IMR-90 (cell line): ENCODE measurements at regions not wholly inside any gene's neighbourhood (a gene's known extent, or its start where the extent isn't known, plus 50 kb on each side); places are given as distances from the start of the nearest gene placed in this dataset.

Experiments used
- ATAC-seq: fragments of 200-7000 bp; cut with Tn5 transposase; 2 replicates; pipeline ENCODE4 v1.9.1; 2020; ENCODE audit warnings: low read depth, mild to moderate bottlenecking, moderate library complexity
- BruUV-seq: library from RNA; stranded (reverse); fragments of 400-500 nt; replicated peaks from 2 replicates; lab custom pipeline; 2021; lab: Mats Ljungman, UMichigan
- CTCF ChIA-PET: fragments of 300-600 bp; formaldehyde crosslinking; extraction: SDS; loops from one replicate; lab custom pipeline; 2021; ENCODE audit warnings: antibody characterized with exemption; lab: Yijun Ruan, JAX
- POLR2A ChIA-PET: fragments of 300-600 bp; sonication (Branson Sonifier 250); formaldehyde crosslinking; loops from one replicate; lab custom pipeline; 2022; ENCODE audit warnings: antibody characterized with exemption; ENCODE audit not compliant: unreplicated experiment; lab: Charles Lee
- DNase-seq: peaks from one replicate; pipeline ENCODE4 v3.0.0; 2013
- H2AFZ ChIP-seq: replicated peaks from 2 replicates; pipeline ENCODE3; 2013; ENCODE audit warnings: low read length, mild to moderate bottlenecking; ENCODE audit not compliant: poor library complexity
- H2AK5ac ChIP-seq: 2 replicates; pipeline ENCODE4 v1.6.1; 2013; ENCODE audit warnings: low read depth, low read length, inconsistent platforms
- H2AK9ac ChIP-seq: replicated peaks from 2 replicates; pipeline ENCODE3; 2013; ENCODE audit warnings: mild to moderate bottlenecking, low read depth, low read length, moderate library complexity; ENCODE audit not compliant: poor library complexity
- H2BK120ac ChIP-seq: 2 replicates; pipeline ENCODE4 v1.6.1; 2013; ENCODE audit warnings: low read depth, low read length, inconsistent platforms
- H2BK15ac ChIP-seq: 3 replicates; pipeline ENCODE4 v1.6.1; 2013; ENCODE audit warnings: low read depth, low read length, inconsistent platforms
- H2BK20ac ChIP-seq: 2 replicates; pipeline ENCODE4 v1.6.1; 2013; ENCODE audit warnings: low read depth, mild to moderate bottlenecking, inconsistent platforms, low read length, moderate library complexity
- H2BK5ac ChIP-seq: 2 replicates; pipeline ENCODE4 v1.6.1; 2013; ENCODE audit warnings: mild to moderate bottlenecking, low read depth, low read length, inconsistent platforms; ENCODE audit not compliant: poor library complexity, severe bottlenecking
- H3K14ac ChIP-seq: replicated peaks from 2 replicates; pipeline ENCODE4 v1.6.1; 2013; ENCODE audit warnings: low read depth, low read length, inconsistent platforms
- H3K18ac ChIP-seq: 2 replicates; pipeline ENCODE4 v1.6.1; 2013; ENCODE audit warnings: low read depth, low read length, control low read depth
- H3K23ac ChIP-seq: 2 replicates; pipeline ENCODE4 v1.6.1; 2013; ENCODE audit warnings: low read depth, low read length, inconsistent platforms
- H3K27ac ChIP-seq: 2 replicates; pipeline ENCODE4 v1.5.1; 2013; ENCODE audit warnings: mild to moderate bottlenecking, control low read depth, low read length; ENCODE audit not compliant: insufficient read depth
- H3K27me3 ChIP-seq: 2 replicates; pipeline ENCODE4 v1.6.1; 2013; ENCODE audit warnings: low read length; ENCODE audit not compliant: control insufficient read depth, insufficient read depth
- H3K36me3 ChIP-seq: 2 replicates; pipeline ENCODE4 v1.6.1; 2013; ENCODE audit warnings: low read length, mixed read lengths; ENCODE audit not compliant: control insufficient read depth, insufficient read depth
- H3K4ac ChIP-seq: 2 replicates; pipeline ENCODE4 v1.6.1; 2013; ENCODE audit warnings: low read depth, low read length, inconsistent platforms
- H3K4me1 ChIP-seq: 2 replicates; pipeline ENCODE4 v1.6.1; 2013; ENCODE audit warnings: low read length, mixed read lengths; ENCODE audit not compliant: control insufficient read depth, insufficient read depth
- H3K4me2 ChIP-seq: 2 replicates; pipeline ENCODE4 v1.6.1; 2013; ENCODE audit warnings: low read depth, mild to moderate bottlenecking, control low read depth, low read length, moderate library complexity
- H3K4me3 ChIP-seq: 2 replicates; pipeline ENCODE4 v1.5.1; 2013; ENCODE audit warnings: low read depth, mild to moderate bottlenecking, control low read depth, low read length, moderate library complexity; ENCODE audit not compliant: insufficient read depth
- H3K56ac ChIP-seq: 2 replicates; pipeline ENCODE4 v1.6.1; 2013; ENCODE audit warnings: low read length, inconsistent platforms; ENCODE audit not compliant: insufficient read depth; ENCODE audit errors: extremely low read depth
- H3K79me1 ChIP-seq, 2 experiments: 2 replicates each; pipeline ENCODE4 v1.6.1; 2013; ENCODE audit warnings: low read length in 2 of 2, inconsistent platforms in 1 of 2, low read depth in 1 of 2
- H3K9ac ChIP-seq: 2 replicates; pipeline ENCODE4 v1.6.1; 2013; ENCODE audit warnings: low read depth, low read length, control low read depth
- H3K9me1 ChIP-seq: 2 replicates; pipeline ENCODE4 v1.6.1; 2013; ENCODE audit warnings: low read length, inconsistent platforms; ENCODE audit not compliant: insufficient read depth
- H3K9me3 ChIP-seq: 2 replicates; pipeline ENCODE4 v1.6.1; 2013; ENCODE audit warnings: low read length; ENCODE audit not compliant: control insufficient read depth, insufficient read depth
- H4K20me1 ChIP-seq: 2 replicates; pipeline ENCODE4 v1.6.1; 2013; ENCODE audit warnings: low read length, inconsistent platforms; ENCODE audit not compliant: insufficient read depth
- H4K5ac ChIP-seq: 2 replicates; pipeline ENCODE4 v1.6.1; 2013; ENCODE audit warnings: mild to moderate bottlenecking, low read depth, low read length, control low read depth
- H4K8ac ChIP-seq, 2 experiments: 2 replicates each; pipeline ENCODE4 v1.6.1; 2013; ENCODE audit warnings: low read depth in 2 of 2, low read length in 2 of 2, control low read depth in 1 of 2, inconsistent platforms in 1 of 2
- H4K91ac ChIP-seq: 2 replicates; pipeline ENCODE4 v1.6.1; 2013; ENCODE audit warnings: low read depth, low read length, inconsistent platforms; ENCODE audit not compliant: insufficient read depth
- ELK1 ChIP-seq: fragments of 150-350 bp; IDR thresholded peaks from 2 replicates; pipeline ENCODE4 v1.6.1; 2016; ENCODE audit warnings: low read depth, mild to moderate bottlenecking, low read length, moderate library complexity, borderline replicate concordance
- MAZ ChIP-seq: IDR thresholded peaks from 2 replicates; pipeline ENCODE4 v1.6.1; 2012; ENCODE audit warnings: low read depth, mild to moderate bottlenecking, low read length, improper control_type of control experiment, moderate library complexity, borderline replicate concordance
- RCOR1 ChIP-seq: IDR thresholded peaks from 2 replicates; pipeline ENCODE4 v1.6.1; 2012; ENCODE audit warnings: mild to moderate bottlenecking, low read length, improper control_type of control experiment; ENCODE audit not compliant: insufficient replicate concordance
- SMC3 ChIP-seq: fragments of 150-350 bp; IDR thresholded peaks from 2 replicates; pipeline ENCODE4 v1.6.1; 2016; ENCODE audit warnings: low read depth, mild to moderate bottlenecking, antibody characterized with exemption, low read length, moderate library complexity
- WGBS, 2 experiments: methylation state at CpG; one replicate each; pipeline versions ENCODE4 v1.1.5 to v1.1.7; 2013; ENCODE audit warnings: missing lambda C conversion rate in 2 of 2; ENCODE audit not compliant: insufficient read length in 1 of 2; ENCODE audit errors: extremely low coverage in 2 of 2; 5-methylcytosine and 5-hydroxymethylcytosine counted together
- dilution Hi-C: fragments of 300-500 bp; cut with HindIII; formaldehyde crosslinking; loops from one replicate; pipeline ENCODE4 v1.14.3; 2018; ENCODE audit warnings: low sequenced_read_pairs; ENCODE audit not compliant: unreplicated experiment
- in situ Hi-C: fragments of 300-500 bp; cut with MboI; formaldehyde crosslinking; loops from 3 replicates; pipeline ENCODE4 v1.14.3; 2019; ENCODE audit warnings: low sequenced_read_pairs, inconsistent platforms, mixed read lengths
- intact Hi-C: fragments of 100-400 bp; cut with micrococcal nuclease; formaldehyde crosslinking; loops from 2 replicates; pipeline ENCODE4 v1.10.0; 2022
- TF ChIP-seq, protein P1 (sequence below): fragments of 150-350 bp; IDR thresholded peaks from 2 replicates; pipeline ENCODE4 v1.6.1; 2017; ENCODE audit warnings: mild to moderate bottlenecking, antibody characterized with exemption, low read length, low read depth

- intact Hi-C loops, result no loop called here
- H2BK15ac ChIP-seq, result no peak overlapping the region
- no peak overlapping the region for H2AK5ac ChIP-seq
Observed at GRCh38 chr12:125470838-125471783, 405.9 kb downstream of the AACS start.

More at GRCh38 chr12:125470838-125471783, 405.9 kb downstream of the AACS start:
- no peak overlapping the region for H2BK5ac ChIP-seq
- no peak overlapping the region for H3K23ac ChIP-seq
- no peak overlapping the region for H3K18ac ChIP-seq
- H3K27me3 ChIP-seq, result no peaks in the 10 kb centered on the region
- CTCF ChIA-PET, result no interaction called here
- H3K4me3 ChIP-seq, result no peak overlapping the region
- no peak overlapping the region for H3K56ac ChIP-seq
- WGBS, 2 experiments, result 30% methylated on average over 7 of the region's 15 CpGs; no CpG with 5 or more reads in 1 of the 2 experiments
- dilution Hi-C loops (no loop called here), in situ Hi-C loops (no loop called here)
- no TSS peak for BruUV-seq
- H3K4ac ChIP-seq, result no peak overlapping the region
- no peak overlapping the region for H3K27ac ChIP-seq
- H3K36me3 ChIP-seq, result no peaks in the 10 kb centered on the region
- H2BK20ac ChIP-seq, result no peak overlapping the region
- H4K5ac ChIP-seq, result no peak overlapping the region
- H3K4me1 ChIP-seq, result no peaks in the 10 kb centered on the region
- H3K14ac ChIP-seq, result no peak overlapping the region
- H3K9me1 ChIP-seq, result no peaks in the 10 kb centered on the region
- TF ChIP-seq, protein P1, sequence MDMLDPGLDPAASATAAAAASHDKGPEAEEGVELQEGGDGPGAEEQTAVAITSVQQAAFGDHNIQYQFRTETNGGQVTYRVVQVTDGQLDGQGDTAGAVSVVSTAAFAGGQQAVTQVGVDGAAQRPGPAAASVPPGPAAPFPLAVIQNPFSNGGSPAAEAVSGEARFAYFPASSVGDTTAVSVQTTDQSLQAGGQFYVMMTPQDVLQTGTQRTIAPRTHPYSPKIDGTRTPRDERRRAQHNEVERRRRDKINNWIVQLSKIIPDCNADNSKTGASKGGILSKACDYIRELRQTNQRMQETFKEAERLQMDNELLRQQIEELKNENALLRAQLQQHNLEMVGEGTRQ, result no peak
- no peak for TF ChIP-seq RCOR1
- TF ChIP-seq SMC3, result no peak
- no peak for TF ChIP-seq MAZ
- TF ChIP-seq ELK1, result no peak
- no peak overlapping the region for H3K9ac ChIP-seq
- POLR2A ChIA-PET, result no interaction called here
- peaks cover 30% of the 10 kb centered on the region for H3K9me3 ChIP-seq
- DNase-seq (no peak), ATAC-seq (no peak)
- no peak overlapping the region for H2BK120ac ChIP-seq
- no peak overlapping the region for H2AFZ ChIP-seq
- H4K8ac ChIP-seq, result no peak overlapping the region
- no peak overlapping the region for H3K4me2 ChIP-seq
- H4K91ac ChIP-seq, result no peak overlapping the region
- no peaks in the 10 kb centered on the region for H4K20me1 ChIP-seq
- no peak overlapping the region for H2AK9ac ChIP-seq
- no peaks in the 10 kb centered on the region for H3K79me1 ChIP-seq
